ENCODE measurements at regions not wholly inside any gene's neighbourhood (a gene's known extent, or its start where the extent isn't known, plus 50 kb on each side); places are given as distances from the start of the nearest gene placed in this dataset.

DNA sequence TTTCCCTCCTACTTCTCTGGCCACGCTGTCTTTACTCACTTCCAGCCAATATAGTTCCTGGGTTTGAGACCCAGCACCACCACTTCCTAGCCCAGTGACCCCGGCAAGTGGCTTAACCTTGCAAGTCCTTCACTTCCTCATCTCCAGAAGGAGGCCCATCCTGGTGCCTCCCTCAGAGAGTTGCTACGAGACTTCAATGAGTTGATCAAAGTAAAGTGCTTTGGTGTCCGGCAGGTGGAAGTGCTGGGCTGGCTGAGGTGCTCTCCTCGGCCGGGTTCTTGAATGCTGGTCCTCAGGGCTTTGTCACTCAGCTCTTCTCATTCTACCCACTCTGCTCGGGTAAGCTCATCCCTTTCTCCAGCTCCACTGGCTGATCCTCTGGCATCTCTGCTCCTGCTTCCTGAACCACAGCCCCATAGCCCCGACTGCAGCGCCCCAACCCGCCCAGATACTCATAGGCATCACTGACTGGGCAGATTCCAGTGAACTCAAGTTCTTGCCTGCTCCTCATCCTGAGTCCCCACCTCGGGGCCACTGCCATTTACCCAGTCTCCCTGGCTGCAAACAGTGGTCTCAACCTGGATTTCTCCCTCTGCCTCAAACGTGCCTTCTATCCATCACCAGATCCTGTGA, 75.8 kb upstream of the WNT4 start:
- TF ChIP-seq ZBTB7A (IDR thresholded peaks at IDR 0.05; ENCODE audit: low read depth): no peak
- no peak for TF ChIP-seq YY1 (IDR thresholded peaks at IDR 0.05; ENCODE audit: low read depth)
- TF ChIP-seq, protein P1, sequence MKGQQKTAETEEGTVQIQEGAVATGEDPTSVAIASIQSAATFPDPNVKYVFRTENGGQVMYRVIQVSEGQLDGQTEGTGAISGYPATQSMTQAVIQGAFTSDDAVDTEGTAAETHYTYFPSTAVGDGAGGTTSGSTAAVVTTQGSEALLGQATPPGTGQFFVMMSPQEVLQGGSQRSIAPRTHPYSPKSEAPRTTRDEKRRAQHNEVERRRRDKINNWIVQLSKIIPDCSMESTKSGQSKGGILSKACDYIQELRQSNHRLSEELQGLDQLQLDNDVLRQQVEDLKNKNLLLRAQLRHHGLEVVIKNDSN (IDR thresholded peaks at IDR 0.05): no peak
- TF ChIP-seq, protein P2, sequence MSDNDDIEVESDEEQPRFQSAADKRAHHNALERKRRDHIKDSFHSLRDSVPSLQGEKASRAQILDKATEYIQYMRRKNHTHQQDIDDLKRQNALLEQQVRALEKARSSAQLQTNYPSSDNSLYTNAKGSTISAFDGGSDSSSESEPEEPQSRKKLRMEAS (IDR thresholded peaks at IDR 0.05): no peak
- no peak for TF ChIP-seq NFIC (IDR thresholded peaks at IDR 0.05)
- TF ChIP-seq RAD21 (IDR thresholded peaks at IDR 0.05; ENCODE audit: low read depth): no peak
- no peak for TF ChIP-seq TAF1 (IDR thresholded peaks at IDR 0.05; ENCODE audit: low read depth)
- TF ChIP-seq CEBPB (IDR thresholded peaks at IDR 0.05): no peak
- no peak for TF ChIP-seq EP300 (IDR thresholded peaks at IDR 0.05; ENCODE audit: borderline replicate concordance)
- TF ChIP-seq CREB1 (IDR thresholded peaks at IDR 0.05; ENCODE audit: low read depth): no peak
- TF ChIP-seq TEAD4 (IDR thresholded peaks at IDR 0.05): no peak
- no peak for TF ChIP-seq REST (IDR thresholded peaks at IDR 0.05; ENCODE audit: low read depth)
- no peak for TF ChIP-seq EGR1 (IDR thresholded peaks at IDR 0.05)

DNA sequence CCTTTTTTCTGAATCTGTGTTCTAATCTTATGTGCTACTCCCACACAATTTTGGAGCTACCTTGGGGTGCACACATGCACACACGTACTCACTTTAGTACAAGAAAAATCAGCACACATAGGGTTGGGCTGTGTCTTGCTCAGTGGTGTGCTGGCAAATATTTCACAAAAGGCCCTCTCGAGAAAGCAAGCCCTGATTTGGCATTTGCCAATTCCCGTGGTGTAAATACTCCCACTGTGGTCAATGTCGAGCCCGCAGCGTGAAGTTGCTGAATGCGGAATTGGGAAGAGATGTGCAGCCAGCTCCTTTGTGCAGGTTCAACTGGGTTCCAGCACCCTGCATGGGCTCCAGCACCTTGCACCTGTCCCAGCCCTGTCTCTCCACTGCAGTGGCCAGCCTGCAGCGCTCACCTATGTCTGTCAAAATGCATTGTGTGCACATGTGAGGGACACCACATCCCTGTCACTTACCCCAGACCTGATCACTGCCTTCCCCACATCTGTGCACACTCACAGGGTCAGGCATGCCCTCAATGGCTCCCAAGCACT, 78.4 kb upstream of the WNT4 start:
- TF ChIP-seq EP300 (IDR thresholded peaks at IDR 0.05; ENCODE audit: borderline replicate concordance): no peak
- no peak for TF ChIP-seq TEAD4 (IDR thresholded peaks at IDR 0.05)

DNA sequence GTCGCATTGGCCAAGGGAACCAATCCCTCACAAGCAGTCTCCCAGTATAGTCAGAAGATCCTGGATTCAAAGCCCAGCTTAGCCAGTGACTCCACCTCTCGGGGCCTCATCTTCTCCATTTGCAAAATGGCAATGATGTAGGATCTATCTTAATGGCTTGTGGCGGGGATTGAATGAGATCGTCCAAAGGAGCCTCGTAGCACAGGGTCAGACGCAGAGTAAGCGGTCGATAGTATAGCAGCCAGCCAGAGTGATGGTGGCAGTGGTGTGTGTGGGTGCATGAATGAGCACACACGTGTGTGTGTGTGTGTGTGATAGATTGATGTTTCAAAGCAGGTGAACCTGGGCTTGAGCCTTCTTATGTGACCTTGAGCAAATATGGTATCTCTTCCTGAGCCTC, 79.8 kb upstream of the WNT4 start:
- TF ChIP-seq TCF12 (IDR thresholded peaks at IDR 0.05; ENCODE audit: low read depth): no peak
- no peak for TF ChIP-seq NFIC (IDR thresholded peaks at IDR 0.05)
- TF ChIP-seq, protein P2 (IDR thresholded peaks at IDR 0.05): no peak
- TF ChIP-seq CREB1 (IDR thresholded peaks at IDR 0.05; ENCODE audit: low read depth): no peak
- TF ChIP-seq FOXM1 (IDR thresholded peaks at IDR 0.05; ENCODE audit: borderline replicate concordance, low read depth): no peak
- no peak for TF ChIP-seq YY1 (IDR thresholded peaks at IDR 0.05; ENCODE audit: low read depth)
- no peak for TF ChIP-seq REST (IDR thresholded peaks at IDR 0.05; ENCODE audit: low read depth)
- TF ChIP-seq EGR1 (IDR thresholded peaks at IDR 0.05): no peak
- no peak for TF ChIP-seq ZBTB7A (IDR thresholded peaks at IDR 0.05; ENCODE audit: low read depth)
- TF ChIP-seq, protein P1 (IDR thresholded peaks at IDR 0.05): no peak
- TF ChIP-seq TEAD4 (IDR thresholded peaks at IDR 0.05): no peak
- TF ChIP-seq TAF1 (IDR thresholded peaks at IDR 0.05; ENCODE audit: low read depth): no peak
- TF ChIP-seq EP300 (IDR thresholded peaks at IDR 0.05; ENCODE audit: borderline replicate concordance): no peak
- no peak for TF ChIP-seq RAD21 (IDR thresholded peaks at IDR 0.05; ENCODE audit: low read depth)
- TF ChIP-seq CEBPB (IDR thresholded peaks at IDR 0.05): no peak

DNA sequence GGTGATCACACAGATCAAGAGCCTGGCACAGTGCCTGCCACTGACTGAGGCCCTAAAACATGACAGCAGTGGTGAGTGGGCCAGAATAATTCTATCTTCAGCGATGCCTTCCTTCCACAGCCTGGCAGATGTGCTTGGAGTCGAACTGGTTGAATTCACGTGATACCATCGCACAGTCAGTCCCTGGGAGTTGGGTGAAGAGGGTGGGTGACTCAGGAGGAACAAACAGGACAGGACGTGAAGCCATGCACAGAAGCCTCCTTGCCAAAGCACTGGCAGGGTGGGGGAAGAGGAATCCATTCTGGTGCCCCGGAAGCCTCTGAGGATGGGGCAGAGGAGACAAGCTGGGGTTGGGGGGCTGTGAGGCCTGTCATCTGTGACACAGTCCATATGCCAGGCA, 80.3 kb upstream of the WNT4 start:
- TF ChIP-seq FOXM1 (IDR thresholded peaks at IDR 0.05; ENCODE audit: borderline replicate concordance, low read depth): no peak
- TF ChIP-seq REST (IDR thresholded peaks at IDR 0.05; ENCODE audit: low read depth): no peak
- TF ChIP-seq YY1 (IDR thresholded peaks at IDR 0.05; ENCODE audit: low read depth): no peak
- TF ChIP-seq TCF12 (IDR thresholded peaks at IDR 0.05; ENCODE audit: low read depth): no peak
- TF ChIP-seq TAF1 (IDR thresholded peaks at IDR 0.05; ENCODE audit: low read depth): no peak

DNA sequence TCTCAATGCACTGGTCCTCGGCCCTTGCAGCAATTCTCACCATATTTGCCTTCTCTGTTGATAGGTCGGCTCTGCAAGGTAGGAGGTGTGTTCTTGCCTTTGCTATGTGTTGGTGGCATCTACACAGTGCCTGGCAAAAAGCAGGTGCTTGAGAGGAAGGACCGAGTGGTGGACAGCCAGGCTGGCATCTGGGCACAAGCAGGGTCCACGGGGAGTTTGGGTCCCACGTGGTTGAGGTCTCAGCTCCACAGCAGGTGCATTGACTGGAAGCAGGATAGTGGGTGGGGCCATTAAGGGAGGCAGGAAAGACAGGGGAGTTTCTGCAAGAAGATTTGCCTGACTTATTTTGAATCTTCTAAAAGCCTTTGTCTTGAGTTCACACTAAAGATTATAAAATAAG, 81.2 kb upstream of the WNT4 start:
- TF ChIP-seq RAD21 (IDR thresholded peaks at IDR 0.05; ENCODE audit: low read depth) (no peak), FOXM1 (IDR thresholded peaks at IDR 0.05; ENCODE audit: borderline replicate concordance, low read depth) (no peak), ZBTB7A (IDR thresholded peaks at IDR 0.05; ENCODE audit: low read depth) (no peak), CREB1 (IDR thresholded peaks at IDR 0.05; ENCODE audit: low read depth) (no peak), REST (IDR thresholded peaks at IDR 0.05; ENCODE audit: low read depth) (no peak), CEBPB (IDR thresholded peaks at IDR 0.05) (no peak), NFIC (IDR thresholded peaks at IDR 0.05) (no peak), YY1 (IDR thresholded peaks at IDR 0.05; ENCODE audit: low read depth) (no peak), EP300 (IDR thresholded peaks at IDR 0.05; ENCODE audit: borderline replicate concordance) (no peak), TCF12 (IDR thresholded peaks at IDR 0.05; ENCODE audit: low read depth) (no peak)
- TF ChIP-seq, protein P1 (IDR thresholded peaks at IDR 0.05): no peak
- TF ChIP-seq, protein P2 (IDR thresholded peaks at IDR 0.05): no peak

All from Ishikawa (cell line).